ENCODE measurements at regions not wholly inside any gene's neighbourhood (a gene's known extent, or its start where the extent isn't known, plus 50 kb on each side); places are given as distances from the start of the nearest gene placed in this dataset.

DNA sequence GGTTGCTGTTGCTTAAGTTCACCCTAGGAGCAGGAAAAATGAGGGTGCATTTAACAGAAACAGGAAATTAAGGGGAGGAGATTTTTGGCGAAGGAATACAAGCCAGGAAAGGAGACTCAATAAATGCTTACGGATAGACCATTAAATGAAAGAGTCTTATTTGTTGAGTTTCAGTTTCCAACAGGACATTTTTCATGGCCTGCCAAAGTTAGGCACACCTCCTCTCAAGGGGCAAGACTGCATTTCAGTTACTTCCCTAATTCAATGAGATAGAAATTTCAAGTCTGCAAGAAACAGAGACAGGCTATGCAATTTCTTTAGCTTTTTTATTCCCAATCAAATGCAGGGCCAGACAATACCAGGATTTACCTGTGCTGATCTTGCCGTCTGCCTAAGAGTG lies 394.7 kb upstream of the KLHL29 start:
- Histone ChIP-seq H3K36me3 (no peaks in the 10 kb centered on the region), H3K27ac (no peak overlapping the region), H3K4me1 (no peaks in the 10 kb centered on the region), H3K27me3 (no peaks in the 10 kb centered on the region), H3K4me3 (no peak overlapping the region), H3K9me3 (no peaks in the 10 kb centered on the region)
- FAIRE-seq = no peak
- no peak for TF ChIP-seq CTCF (IDR thresholded peaks at IDR 0.05)
- no peak for ATAC-seq
- intact Hi-C loops (cut with DNase I) = no loop called here
- 71 to 73% methylated on average over 3 of the region's 3 CpGs for WGBS, 2 donors
- DNase-seq = no peak

DNA sequence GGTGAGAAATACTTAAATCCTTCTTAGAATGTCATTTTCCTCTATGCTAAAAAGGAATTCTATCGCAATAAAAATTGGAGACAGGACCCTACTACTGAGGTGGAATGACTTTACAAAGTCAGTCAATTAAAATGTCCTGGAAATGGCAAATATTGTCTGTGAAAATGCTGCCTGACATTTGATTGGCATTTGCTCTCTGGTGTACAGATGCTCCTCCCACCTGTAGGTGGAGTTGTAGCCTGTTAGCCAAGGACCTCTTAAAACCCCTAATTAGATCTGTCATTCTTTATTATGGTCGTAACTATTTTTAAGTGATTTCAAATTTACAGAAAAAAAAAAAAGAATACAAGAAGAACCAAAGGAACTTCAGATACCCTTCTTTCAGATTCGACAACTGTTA lies 393.1 kb upstream of the KLHL29 start:
- Histone ChIP-seq H3K27me3 (no peaks in the 10 kb centered on the region), H3K4me1 (no peaks in the 10 kb centered on the region), H3K9me3 (no peaks in the 10 kb centered on the region), H3K27ac (no peak overlapping the region), H3K4me3 (no peak overlapping the region), H3K36me3 (no peaks in the 10 kb centered on the region)
- no peak for FAIRE-seq
- no peak for DNase-seq
- WGBS, 2 donors = 50 to 60% methylated on average over 3 of the region's 3 CpGs
- TF ChIP-seq CTCF (IDR thresholded peaks at IDR 0.05) = no peak
- intact Hi-C loops (cut with DNase I) = no loop called here
- no peak for ATAC-seq

GRCh38 chr2:22992441-22992840 lies 392.5 kb upstream of the KLHL29 start:
- intact Hi-C loops (cut with DNase I) = no loop called here
- FAIRE-seq = no peak
- no peaks in the 10 kb centered on the region for H3K4me1 ChIP-seq

GRCh38 chr2:22993250-22993649 lies 391.7 kb upstream of the KLHL29 start:
- Histone ChIP-seq H3K27me3 (no peaks in the 10 kb centered on the region), H3K27ac (no peak overlapping the region), H3K4me1 (no peaks in the 10 kb centered on the region), H3K36me3 (no peaks in the 10 kb centered on the region), H3K4me3 (no peak overlapping the region), H3K9me3 (no peaks in the 10 kb centered on the region)
- intact Hi-C loops (cut with DNase I) = no loop called here
- TF ChIP-seq CTCF (IDR thresholded peaks at IDR 0.05) = no peak
- ATAC-seq (no peak), DNase-seq (no peak), FAIRE-seq (no peak)
- WGBS, 2 donors = 56 to 57% methylated on average over 1 of the region's 1 CpG

More at GRCh38 chr2:22992441-22992840, 392.5 kb upstream of the KLHL29 start:
- DNase-seq (no peak), ATAC-seq (no peak)
- Histone ChIP-seq H3K36me3 (no peaks in the 10 kb centered on the region), H3K9me3 (no peaks in the 10 kb centered on the region), H3K4me3 (no peak overlapping the region), H3K27me3 (no peaks in the 10 kb centered on the region), H3K27ac (no peak overlapping the region)
- 27 to 28% methylated on average over 2 of the region's 2 CpGs for WGBS, 2 donors
- no peak for TF ChIP-seq CTCF (IDR thresholded peaks at IDR 0.05)

DNA sequence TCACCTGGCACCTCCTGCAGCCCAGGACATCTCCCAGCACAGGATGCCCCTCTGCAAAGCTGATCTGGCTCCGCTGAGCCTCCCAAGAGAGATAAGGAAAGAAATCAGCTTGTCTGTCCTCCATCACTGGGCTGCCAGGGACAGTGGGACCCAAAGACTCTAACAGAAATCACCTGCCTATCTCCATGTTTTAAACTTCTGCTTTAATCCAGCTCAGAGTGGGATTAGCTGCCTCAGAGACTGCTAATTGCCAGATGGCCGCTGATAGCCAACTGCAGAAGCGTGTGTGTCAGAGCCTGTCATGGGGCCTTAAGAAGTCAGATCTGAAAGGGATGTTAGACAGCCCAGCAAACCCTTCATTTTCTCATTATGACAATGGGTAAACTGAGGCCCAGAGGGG lies 389.4 kb upstream of the KLHL29 start:
- H3K4me3 ChIP-seq = no peak overlapping the region
- ATAC-seq = no peak
- no peak overlapping the region for H3K27ac ChIP-seq
- DNase-seq = no peak
- WGBS, 2 donors = 81 to 82% methylated on average over 3 of the region's 3 CpGs
- intact Hi-C loops (cut with DNase I) = no loop called here
- FAIRE-seq = no peak
- no peaks in the 10 kb centered on the region for H3K4me1 ChIP-seq
- no peaks in the 10 kb centered on the region for H3K27me3 ChIP-seq
- H3K9me3 ChIP-seq = no peaks in the 10 kb centered on the region
- TF ChIP-seq CTCF (IDR thresholded peaks at IDR 0.05) = no peak
- H3K36me3 ChIP-seq = no peaks in the 10 kb centered on the region

Data from pancreas (tissue), 10 donors.